ENCODE measurements at regions not wholly inside any gene's neighbourhood (a gene's known extent, or its start where the extent isn't known, plus 50 kb on each side); places are given as distances from the start of the nearest gene placed in this dataset.

- DNase-seq (ENCODE audit: low spot score): no peak
Observed at GRCh38 chr9:16236311-16236710, 634.2 kb downstream of the BNC2 start.

GRCh38 chr9:16236882-16237281 is 633.6 kb downstream of the BNC2 start:
- no peak for DNase-seq (ENCODE audit: low spot score)

- DNase-seq (ENCODE audit: low spot score): no peak
Observed at GRCh38 chr9:16238623-16239138, 631.8 kb downstream of the BNC2 start.

GRCh38 chr9:16241231-16241630 is 629.2 kb downstream of the BNC2 start:
- no peak for DNase-seq (ENCODE audit: low spot score)

- no peak for DNase-seq (ENCODE audit: low spot score)
Observed at GRCh38 chr9:16243798-16244197, 626.7 kb downstream of the BNC2 start.

DNA sequence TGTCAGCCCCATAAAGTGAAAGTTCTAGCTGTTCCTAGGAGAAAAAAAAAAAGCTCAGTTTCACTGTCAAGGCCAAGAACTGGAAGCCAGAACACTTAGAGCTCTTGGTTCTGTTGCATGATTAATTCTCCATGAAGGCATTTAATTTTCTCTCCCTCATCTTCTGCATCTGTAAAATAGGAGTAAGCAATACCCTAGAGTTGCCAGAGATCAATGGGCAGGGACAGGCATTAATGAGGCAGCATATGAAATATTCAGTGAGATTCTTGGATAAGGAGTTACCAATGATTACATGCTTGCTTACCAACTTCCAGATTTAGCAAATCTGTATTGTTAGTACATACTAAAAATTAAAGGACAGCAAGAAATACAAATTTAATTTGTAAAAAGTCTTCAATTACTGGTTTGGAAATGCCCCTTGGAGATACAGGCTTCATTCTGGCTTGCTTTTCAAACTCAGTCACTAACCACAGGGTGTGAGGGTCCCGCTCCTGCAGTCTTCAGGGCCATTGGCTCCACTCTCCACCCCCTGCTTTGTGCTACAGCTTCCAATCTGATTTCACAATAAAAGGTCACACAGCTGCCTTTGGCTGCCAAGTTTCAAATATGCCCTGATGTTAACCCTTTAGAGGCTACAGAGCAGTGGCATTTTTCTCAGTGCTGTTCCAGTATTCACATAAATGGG is 624.6 kb downstream of the BNC2 start:
- no peak for DNase-seq (ENCODE audit: low spot score)

DNA sequence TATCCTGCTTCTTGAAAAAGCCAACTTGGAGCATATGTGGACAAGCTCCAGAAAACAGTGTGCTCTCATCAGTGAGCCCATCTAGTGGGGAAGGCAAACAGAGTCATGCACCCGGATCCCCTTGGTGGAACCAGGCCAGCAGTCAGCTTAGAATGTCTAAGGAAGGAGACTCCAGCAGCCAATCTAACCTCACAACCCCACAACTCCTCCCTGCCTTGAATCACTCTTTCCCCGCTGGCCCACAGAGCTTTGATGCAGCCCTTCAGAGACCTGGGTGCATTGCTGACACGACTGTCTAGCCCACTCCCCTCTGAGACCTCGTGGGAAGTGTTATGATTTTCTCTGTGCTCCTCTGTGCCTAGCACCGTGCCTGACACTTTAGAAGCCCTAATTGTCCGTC is 623.7 kb downstream of the BNC2 start:
- DNase-seq (ENCODE audit: low spot score): no peak

DNA sequence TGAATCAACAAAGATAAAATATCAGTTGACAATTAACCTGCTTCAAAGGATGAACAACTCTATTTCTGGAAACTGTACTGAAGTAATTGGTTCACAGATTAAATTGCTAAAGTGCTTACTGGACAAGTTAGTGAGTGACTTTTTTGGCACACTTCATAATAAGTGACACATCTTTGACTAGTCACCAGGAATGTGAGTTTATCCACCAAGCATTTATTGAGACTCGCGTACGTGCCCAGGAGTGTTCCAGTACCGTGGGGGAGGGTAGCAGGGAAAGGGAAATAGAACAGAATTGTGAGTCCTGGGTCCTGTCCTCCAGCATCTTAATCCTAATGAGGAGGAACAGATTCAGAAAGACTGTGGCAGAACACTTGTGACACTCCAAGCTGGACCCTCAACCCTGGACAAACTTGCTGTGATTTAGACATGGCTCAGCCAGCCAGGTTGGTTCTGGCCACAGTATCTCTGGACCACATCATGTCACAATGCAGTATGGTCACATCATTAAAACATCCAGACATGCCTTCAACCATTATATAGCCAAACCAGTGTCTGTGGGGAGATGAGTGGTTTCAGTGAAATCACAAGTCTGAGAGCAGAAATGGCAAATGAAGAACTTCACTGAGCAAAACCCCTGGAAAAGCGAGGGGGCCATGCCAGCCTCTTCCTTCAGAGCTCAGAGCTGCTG is 623.1 kb downstream of the BNC2 start:
- DNase-seq (ENCODE audit: low spot score): no peak

DNA sequence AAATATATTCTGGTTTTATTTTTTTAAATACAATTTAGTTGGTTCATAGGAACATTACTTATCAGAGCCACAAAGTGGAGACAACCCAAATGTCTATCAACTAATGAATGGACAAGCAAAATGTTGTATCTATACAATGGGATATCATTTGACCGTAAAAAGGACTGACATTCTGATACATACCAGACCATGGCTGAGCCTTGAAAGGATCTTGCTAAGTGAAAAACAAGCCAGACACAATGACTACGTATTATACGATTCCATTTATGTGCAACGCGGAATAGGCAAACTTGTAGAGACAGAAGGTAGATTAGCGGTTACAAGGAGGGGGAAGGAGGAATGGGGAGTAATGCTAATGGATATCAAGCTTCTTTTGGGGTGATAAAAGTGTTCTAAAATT is 621.6 kb downstream of the BNC2 start:
- DNase-seq (ENCODE audit: low spot score): peak; percentile 21

- DNase-seq (ENCODE audit: low spot score): no peak
Observed at GRCh38 chr9:16252616-16253015, 617.9 kb downstream of the BNC2 start.

DNA sequence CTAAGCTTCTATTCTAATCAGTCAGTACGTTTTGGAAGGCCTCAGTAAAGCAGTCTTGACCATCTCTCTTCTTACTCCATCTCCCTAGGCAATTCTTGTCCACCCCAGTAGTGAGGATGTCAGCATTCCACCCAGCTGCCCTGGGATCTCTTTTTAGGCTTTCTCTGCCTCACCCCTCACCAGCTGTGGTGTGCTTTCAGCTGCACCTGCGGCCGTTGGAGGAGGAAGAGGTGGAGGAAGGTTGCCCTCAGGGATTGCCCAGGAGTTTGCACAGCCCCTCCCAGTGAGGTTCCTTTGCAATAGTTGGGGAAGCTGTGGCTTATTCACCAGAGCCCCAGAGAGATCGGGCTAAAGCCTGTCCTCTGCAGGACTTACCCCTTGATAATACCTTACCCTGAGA is 615.8 kb downstream of the BNC2 start:
- DNase-seq (ENCODE audit: low spot score): no peak

- no peak for DNase-seq (ENCODE audit: low spot score)
Observed at GRCh38 chr9:16255217-16255616, 615.3 kb downstream of the BNC2 start.

DNA sequence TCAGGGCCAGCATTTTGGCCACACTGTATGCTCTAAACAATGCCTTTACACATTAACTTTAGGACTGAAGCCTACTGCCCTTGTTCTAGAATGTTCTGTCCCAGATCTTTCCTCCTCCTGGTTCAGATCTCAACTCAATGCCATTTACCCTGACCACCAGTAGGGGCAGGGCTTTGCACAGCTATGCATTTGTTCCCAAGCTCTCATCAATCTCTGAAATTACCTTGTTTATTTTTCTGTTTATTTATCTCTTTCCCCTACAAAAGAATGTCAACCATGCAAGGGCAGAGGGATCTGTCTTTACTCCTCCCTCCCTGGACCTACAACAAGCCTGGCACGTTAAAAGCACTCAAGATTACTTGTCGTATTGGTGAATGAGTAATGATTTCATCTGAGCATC is 612.9 kb downstream of the BNC2 start:
- DNase-seq (ENCODE audit: low spot score): no peak

DNA sequence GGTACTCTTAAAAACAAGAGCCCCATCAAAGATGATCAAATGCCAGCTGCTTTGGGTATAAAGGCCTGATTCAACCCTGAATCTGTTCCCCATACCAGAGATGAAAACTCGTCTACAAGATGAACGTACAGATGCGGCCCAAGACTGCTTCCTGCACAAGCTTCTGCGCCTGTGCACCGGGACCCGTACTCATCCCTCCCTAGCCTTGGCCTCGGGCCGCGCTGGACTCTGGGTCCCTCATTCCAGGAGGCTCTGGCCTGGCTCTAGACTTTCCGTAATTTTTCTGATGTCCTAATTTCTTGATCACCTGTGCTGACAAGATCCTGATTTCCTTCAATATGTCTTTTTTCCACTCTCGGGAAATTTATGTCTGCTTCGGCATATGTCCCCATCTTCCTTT is 612.3 kb downstream of the BNC2 start:
- DNase-seq (ENCODE audit: low spot score): no peak

- DNase-seq (ENCODE audit: low spot score): no peak
Observed at GRCh38 chr9:16258708-16259107, 611.8 kb downstream of the BNC2 start.

DNA sequence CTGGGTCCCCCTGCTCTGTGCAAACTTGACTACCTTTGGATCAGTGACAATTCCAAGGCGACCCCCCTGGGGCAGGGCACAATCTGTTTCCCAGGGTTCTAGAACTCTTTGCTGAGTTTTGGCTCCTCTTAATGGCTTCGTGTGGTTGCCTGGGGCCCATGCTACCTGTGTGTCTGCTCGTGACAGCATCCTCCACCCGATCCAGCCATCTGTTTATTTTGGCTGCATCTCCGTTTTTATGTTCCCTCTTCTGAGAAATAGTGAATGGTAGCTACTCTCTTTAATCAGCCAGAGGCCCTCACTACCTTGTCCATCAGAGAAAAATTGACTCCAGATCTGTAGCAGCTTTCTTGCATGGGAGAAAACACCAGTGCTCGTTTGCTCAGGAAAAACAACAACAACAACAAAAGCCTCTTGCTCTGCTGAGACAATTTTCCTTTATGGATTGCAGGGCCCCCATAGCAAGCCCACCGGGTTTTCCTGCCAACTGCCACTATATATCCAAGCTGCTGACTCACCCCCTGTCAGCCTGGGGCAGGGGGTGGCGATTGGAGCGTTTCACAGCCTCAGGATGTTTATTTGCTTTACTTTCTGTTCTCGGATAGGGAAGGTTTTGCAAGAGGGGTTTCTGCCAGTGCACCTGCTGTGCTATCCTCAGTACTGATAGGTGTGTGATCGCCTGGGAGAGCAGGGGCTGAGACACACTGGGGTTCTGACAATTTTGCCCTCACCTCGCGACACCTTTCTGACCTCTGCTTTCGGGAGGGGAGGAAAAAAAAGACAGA is 607.8 kb downstream of the BNC2 start:
- DNase-seq (ENCODE audit: low spot score): no peak

GRCh38 chr9:16265688-16266087 is 604.8 kb downstream of the BNC2 start:
- DNase-seq (ENCODE audit: low spot score): no peak

DNA sequence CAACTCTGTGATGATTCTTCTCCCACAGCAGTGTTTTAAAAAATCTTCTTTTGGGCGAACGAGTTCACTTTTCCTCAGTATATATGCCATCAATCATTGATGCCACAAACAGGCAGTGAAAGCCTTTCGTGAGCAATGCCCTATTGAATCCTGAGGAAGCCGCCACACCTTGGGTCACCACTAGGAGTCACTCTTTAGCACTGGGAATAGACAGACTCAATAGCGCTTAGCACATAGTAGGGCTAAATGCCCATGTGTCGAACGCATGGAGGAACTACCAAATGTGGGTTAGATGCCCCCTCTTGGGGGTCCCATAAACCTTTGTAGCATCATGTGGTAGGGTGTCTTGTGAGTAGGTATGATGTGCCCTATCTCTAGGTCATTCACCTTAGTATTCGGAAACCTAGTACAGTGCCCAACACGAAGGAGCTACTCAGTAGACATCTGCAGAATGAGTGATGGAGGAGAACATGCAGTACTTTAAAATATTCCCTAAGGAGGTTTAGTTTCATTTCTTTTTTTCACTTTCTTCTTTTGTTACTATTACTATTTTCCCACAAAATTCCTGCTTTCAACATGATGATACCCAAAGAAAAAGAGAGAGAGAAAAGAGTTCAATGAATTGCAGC is 603.7 kb downstream of the BNC2 start:
- DNase-seq (ENCODE audit: low spot score): no peak

- peak; percentile 18 for DNase-seq (ENCODE audit: low spot score)
Observed at GRCh38 chr9:16267281-16268066, 603.0 kb downstream of the BNC2 start.

DNA sequence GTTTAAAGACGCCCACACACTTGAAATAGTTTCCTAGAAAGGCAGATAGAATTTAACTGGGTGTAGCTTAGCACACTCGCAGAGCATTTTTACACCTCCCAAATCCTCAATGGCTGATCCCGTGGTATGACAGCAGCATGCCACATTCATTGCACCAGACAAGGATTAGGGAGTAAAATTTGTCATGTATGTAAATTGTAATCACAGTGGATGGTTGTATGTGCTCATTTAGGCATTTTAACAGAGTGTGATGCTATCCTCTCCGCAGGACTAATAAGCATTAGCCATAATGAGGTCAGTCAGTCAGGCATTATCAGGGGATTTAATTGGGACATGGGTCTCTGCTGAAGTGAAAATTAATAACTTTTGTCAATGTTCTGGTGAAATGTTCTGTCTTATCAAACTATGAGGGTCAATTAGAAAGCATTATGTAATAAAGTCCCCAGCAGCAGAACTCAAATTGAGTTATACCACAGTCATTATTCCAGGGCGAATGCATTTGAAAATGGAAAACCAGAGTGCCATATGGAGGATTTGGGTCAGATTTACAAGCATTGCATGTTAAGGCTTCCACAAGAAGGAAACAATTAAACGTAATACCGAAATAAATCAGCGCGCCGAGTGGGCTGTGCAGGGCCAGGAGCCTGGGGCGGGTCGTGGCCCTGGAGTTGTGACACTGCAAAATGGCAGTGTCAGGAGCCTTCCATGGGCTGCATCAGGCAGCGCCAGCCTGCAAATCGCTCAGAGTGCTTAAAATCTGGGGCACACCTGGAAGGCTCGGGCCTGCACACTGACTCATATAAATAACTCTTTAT is 602.2 kb downstream of the BNC2 start:
- peak; percentile 92 for DNase-seq (ENCODE audit: low spot score)

All from SK-N-DZ (cell line).